SU-DHL-6 (cell line): ENCODE measurements at regions not wholly inside any gene's neighbourhood (a gene's known extent, or its start where the extent isn't known, plus 50 kb on each side); places are given as distances from the start of the nearest gene placed in this dataset.

ENCODE experiments used
- H2AFZ ChIP-seq: fragments of 200-600 bp; sonication (generic); 2 replicates; pipeline ENCODE4 v1.6.1; 2014; ENCODE audit warnings: low read depth, mild to moderate bottlenecking, moderate library complexity, mixed read lengths, antibody characterized with exemption, low read length; ENCODE audit not compliant: severe bottlenecking
- H3F3A ChIP-seq: fragments of 200-600 bp; shearing (Covaris generic); 2 replicates; pipeline ENCODE4 v1.6.0; 2016; ENCODE audit warnings: antibody characterized with exemption, mild to moderate bottlenecking; ENCODE audit not compliant: insufficient read depth
- H3K27ac ChIP-seq: fragments of 200-600 bp; sonication (generic); 2 replicates; pipeline ENCODE4 v1.5.1; 2016; ENCODE audit warnings: low read depth, mild to moderate bottlenecking, low read length, moderate library complexity, mixed read lengths
- H3K27me3 ChIP-seq: fragments of 200-600 bp; sonication (generic), shearing (Covaris generic); 2 replicates; pipeline ENCODE4 v1.6.0; 2014; ENCODE audit warnings: mild to moderate bottlenecking, low read length
- H3K36me3 ChIP-seq: fragments of 200-600 bp; sonication (generic); 2 replicates; pipeline ENCODE4 v1.6.1; 2014; ENCODE audit warnings: mild to moderate bottlenecking, low read length, mixed read lengths
- H3K4me2 ChIP-seq: fragments of 300-600, 200-600 bp; shearing (Covaris generic), sonication (generic); 2 replicates; pipeline ENCODE4 v1.6.0; 2014; ENCODE audit warnings: low read length, low read depth, mild to moderate bottlenecking; ENCODE audit not compliant: poor library complexity, severe bottlenecking
- H3K4me3 ChIP-seq: fragments of 200-600 bp; sonication (generic); 2 replicates; pipeline ENCODE4 v1.5.1; 2014; ENCODE audit warnings: antibody characterized with exemption, low read length, mild to moderate bottlenecking, mixed read lengths; ENCODE audit not compliant: insufficient read depth, poor library complexity, severe bottlenecking
- H3K79me2 ChIP-seq: fragments of 200-600 bp; sonication (generic); 2 replicates; pipeline ENCODE4 v1.6.1; 2014; ENCODE audit warnings: mild to moderate bottlenecking, low read length, moderate library complexity; ENCODE audit not compliant: insufficient read depth
- H3K9ac ChIP-seq: fragments of 200-600 bp; sonication (generic); 2 replicates; pipeline ENCODE4 v1.7.0; 2014; ENCODE audit warnings: mild to moderate bottlenecking, low read length
- H3K9me2 ChIP-seq: fragments of 200-600 bp; sonication (generic); replicated peaks from 2 replicates; pipeline ENCODE4 v1.6.1; 2014; ENCODE audit warnings: low read length; ENCODE audit not compliant: insufficient read depth
- H3K9me3 ChIP-seq: fragments of 200-600 bp; sonication (generic); 2 replicates; pipeline ENCODE4 v1.6.1; 2014; ENCODE audit warnings: low read length, mixed read lengths; ENCODE audit not compliant: insufficient read depth
- H4K20me1 ChIP-seq: fragments of 200-600 bp; sonication (generic); 2 replicates; pipeline ENCODE4 v1.6.1; 2014; ENCODE audit warnings: low read depth, mild to moderate bottlenecking, antibody characterized with exemption, low read length, moderate library complexity, mixed read lengths
- EZH2phosphoT487 ChIP-seq: fragments of 200-600 bp; sonication (generic), shearing (Covaris generic); conservative IDR thresholded peaks from 2 replicates; pipeline ENCODE4 v1.6.1; 2018; ENCODE audit warnings: mild to moderate bottlenecking, antibody characterized with exemption, low read length, moderate library complexity, mixed read lengths
- TF ChIP-seq, protein P1 (sequence below): fragments of 200-600 bp; sonication (generic); IDR thresholded peaks from one replicate; pipeline ENCODE4 v1.5.1; 2017; ENCODE audit warnings: antibody characterized with exemption, mild to moderate bottlenecking, low read length, moderate library complexity; ENCODE audit not compliant: insufficient read depth, poor library complexity, severe bottlenecking

GRCh38 chr6:119879731-119880130, 530.2 kb upstream of the MAN1A1 start:
- no peak for TF ChIP-seq EZH2phosphoT487
- TF ChIP-seq, protein P1, sequence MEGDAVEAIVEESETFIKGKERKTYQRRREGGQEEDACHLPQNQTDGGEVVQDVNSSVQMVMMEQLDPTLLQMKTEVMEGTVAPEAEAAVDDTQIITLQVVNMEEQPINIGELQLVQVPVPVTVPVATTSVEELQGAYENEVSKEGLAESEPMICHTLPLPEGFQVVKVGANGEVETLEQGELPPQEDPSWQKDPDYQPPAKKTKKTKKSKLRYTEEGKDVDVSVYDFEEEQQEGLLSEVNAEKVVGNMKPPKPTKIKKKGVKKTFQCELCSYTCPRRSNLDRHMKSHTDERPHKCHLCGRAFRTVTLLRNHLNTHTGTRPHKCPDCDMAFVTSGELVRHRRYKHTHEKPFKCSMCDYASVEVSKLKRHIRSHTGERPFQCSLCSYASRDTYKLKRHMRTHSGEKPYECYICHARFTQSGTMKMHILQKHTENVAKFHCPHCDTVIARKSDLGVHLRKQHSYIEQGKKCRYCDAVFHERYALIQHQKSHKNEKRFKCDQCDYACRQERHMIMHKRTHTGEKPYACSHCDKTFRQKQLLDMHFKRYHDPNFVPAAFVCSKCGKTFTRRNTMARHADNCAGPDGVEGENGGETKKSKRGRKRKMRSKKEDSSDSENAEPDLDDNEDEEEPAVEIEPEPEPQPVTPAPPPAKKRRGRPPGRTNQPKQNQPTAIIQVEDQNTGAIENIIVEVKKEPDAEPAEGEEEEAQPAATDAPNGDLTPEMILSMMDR, result no peak
- no peaks in the 10 kb centered on the region for H3F3A ChIP-seq
- no peaks in the 10 kb centered on the region for H3K36me3 ChIP-seq
- no peak overlapping the region for H3K27ac ChIP-seq
- no peak overlapping the region for H2AFZ ChIP-seq
- H3K9me3 ChIP-seq, result no peaks in the 10 kb centered on the region
- H4K20me1 ChIP-seq, result no peaks in the 10 kb centered on the region
- no peak overlapping the region for H3K9ac ChIP-seq
- no peaks in the 10 kb centered on the region for H3K9me2 ChIP-seq
- H3K4me3 ChIP-seq, result no peak overlapping the region
- H3K27me3 ChIP-seq, result no peaks in the 10 kb centered on the region
- H3K4me2 ChIP-seq, result no peak overlapping the region
- no peaks in the 10 kb centered on the region for H3K79me2 ChIP-seq

DNA sequence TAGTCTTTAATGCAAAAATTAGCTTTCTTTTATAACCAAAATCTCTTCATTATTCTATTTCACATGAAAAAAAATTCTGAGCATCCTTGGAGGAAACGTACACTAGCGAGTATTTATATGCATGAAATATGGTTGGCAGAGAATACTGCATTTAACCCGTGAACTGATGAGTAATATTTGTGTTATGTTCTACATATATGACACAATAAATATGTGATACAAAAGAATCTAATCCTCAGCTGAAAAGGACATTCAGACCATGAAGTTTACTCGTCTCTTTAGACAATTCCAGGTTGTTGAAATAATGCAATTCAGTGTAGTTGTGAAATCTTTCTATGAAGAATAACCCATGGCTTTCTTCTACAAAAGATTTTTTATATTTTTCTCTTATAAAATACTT, 524.8 kb upstream of the MAN1A1 start:
- TF ChIP-seq, protein P1, result no peak
- no peak for TF ChIP-seq EZH2phosphoT487
- Histone ChIP-seq H2AFZ (no peak overlapping the region), H3K9me2 (no peaks in the 10 kb centered on the region), H3K9ac (no peak overlapping the region), H3K4me3 (no peak overlapping the region), H3K4me2 (no peak overlapping the region), H3K36me3 (no peaks in the 10 kb centered on the region), H4K20me1 (no peaks in the 10 kb centered on the region), H3F3A (no peaks in the 10 kb centered on the region), H3K27me3 (no peaks in the 10 kb centered on the region), H3K27ac (no peak overlapping the region), H3K79me2 (no peaks in the 10 kb centered on the region), H3K9me3 (no peaks in the 10 kb centered on the region)

GRCh38 chr6:119873107-119873506, 523.5 kb upstream of the MAN1A1 start:
- Histone ChIP-seq H3K36me3 (no peaks in the 10 kb centered on the region), H3K9ac (no peak overlapping the region), H2AFZ (no peak overlapping the region), H3F3A (no peaks in the 10 kb centered on the region), H3K4me3 (no peak overlapping the region), H3K27me3 (no peaks in the 10 kb centered on the region), H3K9me2 (no peaks in the 10 kb centered on the region), H3K27ac (no peak overlapping the region), H3K9me3 (no peaks in the 10 kb centered on the region), H3K4me2 (no peak overlapping the region), H3K79me2 (no peaks in the 10 kb centered on the region), H4K20me1 (no peaks in the 10 kb centered on the region)
- TF ChIP-seq, protein P1, result no peak
- no peak for TF ChIP-seq EZH2phosphoT487
